ENCODE measurements at regions not wholly inside any gene's neighbourhood (a gene's known extent, or its start where the extent isn't known, plus 50 kb on each side); places are given as distances from the start of the nearest gene placed in this dataset.

GRCh38 chr3:124207873-124208485 lies 216.1 kb upstream of the ROPN1 start:
- TF ChIP-seq RFX5 (IDR thresholded peaks at IDR 0.05; ENCODE audit: borderline replicate concordance, low read depth, low read length) (no peak), CTCF (IDR thresholded peaks at IDR 0.05; ENCODE audit: control extremely low read depth in 1 of 3, insufficient read depth in 1 of 3, low read depth in 1 of 3, low read length in 3 of 3) (no peak), EZH2 (IDR thresholded peaks at IDR 0.05; ENCODE audit: low read depth, low read length, severe bottlenecking) (no peak), POLR2AphosphoS5 (IDR thresholded peaks at IDR 0.05; ENCODE audit: low read depth, low read length) (no peak), CHD1 (IDR thresholded peaks at IDR 0.05; ENCODE audit: low read depth, low read length) (no peak), EP300 (IDR thresholded peaks at IDR 0.05; ENCODE audit: borderline replicate concordance in 1 of 2, low read depth in 2 of 2, low read length in 2 of 2) (no peak), GABPA (IDR thresholded peaks at IDR 0.05; ENCODE audit: borderline replicate concordance, insufficient read depth, low read length) (no peak), ZNF274 (IDR thresholded peaks at IDR 0.05; ENCODE audit: borderline replicate concordance, extremely low read depth, low read length) (no peak), CBX5 (IDR thresholded peaks at IDR 0.05; ENCODE audit: low read depth, low read length) (no peak), YY1 (IDR thresholded peaks at IDR 0.05; ENCODE audit: low read depth, low read length) (no peak)
- TF ChIP-seq, protein P1, sequence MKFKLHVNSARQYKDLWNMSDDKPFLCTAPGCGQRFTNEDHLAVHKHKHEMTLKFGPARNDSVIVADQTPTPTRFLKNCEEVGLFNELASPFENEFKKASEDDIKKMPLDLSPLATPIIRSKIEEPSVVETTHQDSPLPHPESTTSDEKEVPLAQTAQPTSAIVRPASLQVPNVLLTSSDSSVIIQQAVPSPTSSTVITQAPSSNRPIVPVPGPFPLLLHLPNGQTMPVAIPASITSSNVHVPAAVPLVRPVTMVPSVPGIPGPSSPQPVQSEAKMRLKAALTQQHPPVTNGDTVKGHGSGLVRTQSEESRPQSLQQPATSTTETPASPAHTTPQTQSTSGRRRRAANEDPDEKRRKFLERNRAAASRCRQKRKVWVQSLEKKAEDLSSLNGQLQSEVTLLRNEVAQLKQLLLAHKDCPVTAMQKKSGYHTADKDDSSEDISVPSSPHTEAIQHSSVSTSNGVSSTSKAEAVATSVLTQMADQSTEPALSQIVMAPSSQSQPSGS (IDR thresholded peaks at IDR 0.05; ENCODE audit: low read length): no peak
